ENCODE measurements at regions not wholly inside any gene's neighbourhood (a gene's known extent, or its start where the extent isn't known, plus 50 kb on each side); places are given as distances from the start of the nearest gene placed in this dataset.

GRCh38 chr5:174665347-174665746, 59.0 kb upstream of the MSX2 start:
- intact Hi-C loops (cut with micrococcal nuclease) = no loop called here

GRCh38 chr5:174667526-174667925, 56.9 kb upstream of the MSX2 start:
- no peak for TF ChIP-seq CTCF (IDR thresholded peaks at IDR 0.05)
- peaks cover 2 to 13% (median 5%) of the 10 kb centered on the region in 7 donors for H3K9me3 Mint-ChIP-seq
- no peak overlapping the region for H3K4me2 ChIP-seq (replicated peaks; ENCODE audit: extremely low read depth, low read length, poor library complexity, severe bottlenecking)
- no peak for DNase-seq
- peaks cover 0 to 2% of the 10 kb centered on the region in 2 donors for H3K27me3 ChIP-seq (ENCODE audit: control insufficient read depth in 2 of 2, insufficient read depth in 2 of 2, low read length in 2 of 2)
- H3K4me3 Mint-ChIP-seq = no peak overlapping the region
- H3K36me3 ChIP-seq (replicated peaks in 1 of 2; ENCODE audit: control insufficient read depth in 1 of 2, insufficient read depth in 2 of 2, low read length in 2 of 2) = no peaks in the 10 kb centered on the region
- no peak overlapping the region for H2AFZ ChIP-seq (ENCODE audit: insufficient read depth, low read depth, low read length, poor library complexity, severe bottlenecking)
- H3K27ac Mint-ChIP-seq = no peak overlapping the region
- H3K9me3 ChIP-seq (replicated peaks in 1 of 2; ENCODE audit: control insufficient read depth in 1 of 2, insufficient read depth in 1 of 2, low read length in 2 of 2) = no peaks in the 10 kb centered on the region
- H3K4me3 ChIP-seq (replicated peaks in 1 of 3; ENCODE audit: low read depth in 2 of 3, low read length in 3 of 3) = no peak overlapping the region
- H3K27me3 Mint-ChIP-seq (ENCODE audit: low read depth in 3 of 3) = peaks cover 4 to 6% (median 5%) of the 10 kb centered on the region in 3 donors
- H3K4me1 Mint-ChIP-seq = no peaks in the 10 kb centered on the region
- H3K36me3 Mint-ChIP-seq = no peaks in the 10 kb centered on the region
- H3K27ac ChIP-seq (ENCODE audit: low read depth in 1 of 2, low read length in 2 of 2) = no peak overlapping the region
- no peaks in the 10 kb centered on the region for H3K4me1 ChIP-seq (ENCODE audit: control insufficient read depth in 1 of 2, insufficient read depth in 2 of 2, low read length in 2 of 2)
- 94% methylated on average over 2 of the region's 2 CpGs for WGBS (ENCODE audit: insufficient coverage)
- no peak overlapping the region for H3K9ac ChIP-seq (ENCODE audit: insufficient read depth, low read length, poor library complexity, severe bottlenecking)
- H4K20me1 ChIP-seq (ENCODE audit: insufficient read depth, low read length) = no peaks in the 10 kb centered on the region
- intact Hi-C loops (cut with micrococcal nuclease) = no loop called here
- H3K79me2 ChIP-seq (ENCODE audit: insufficient read depth, low read length) = no peaks in the 10 kb centered on the region

More at GRCh38 chr5:174665347-174665746, 59.0 kb upstream of the MSX2 start:
- no peak overlapping the region for H3K4me3 ChIP-seq (replicated peaks in 1 of 3; ENCODE audit: low read depth in 2 of 3, low read length in 3 of 3)
- Mint-ChIP-seq H3K4me3 (no peak overlapping the region), H3K27me3 (ENCODE audit: low read depth in 3 of 3) (peaks cover 2 to 5% (median 4%) of the 10 kb centered on the region in 3 donors), H3K27ac (no peak overlapping the region), H3K36me3 (no peaks in the 10 kb centered on the region), H3K4me1 (no peaks in the 10 kb centered on the region), H3K9me3 (peaks cover 2 to 11% (median 5%) of the 10 kb centered on the region in 7 donors)
- no peak for DNase-seq
- H3K4me2 ChIP-seq (replicated peaks; ENCODE audit: extremely low read depth, low read length, poor library complexity, severe bottlenecking) = no peak overlapping the region
- TF ChIP-seq CTCF (IDR thresholded peaks at IDR 0.05) = no peak
- H3K27me3 ChIP-seq (ENCODE audit: control insufficient read depth in 2 of 2, insufficient read depth in 2 of 2, low read length in 2 of 2) = peaks cover 0 to 2% of the 10 kb centered on the region in 2 donors
- no peak overlapping the region for H3K9ac ChIP-seq (ENCODE audit: insufficient read depth, low read length, poor library complexity, severe bottlenecking)
- H3K9me3 ChIP-seq (replicated peaks in 1 of 2; ENCODE audit: control insufficient read depth in 1 of 2, insufficient read depth in 1 of 2, low read length in 2 of 2) = no peaks in the 10 kb centered on the region
- WGBS (ENCODE audit: insufficient coverage) = 83% methylated on average over 1 of the region's 2 CpGs
- H4K20me1 ChIP-seq (ENCODE audit: insufficient read depth, low read length) = no peaks in the 10 kb centered on the region
- H2AFZ ChIP-seq (ENCODE audit: insufficient read depth, low read depth, low read length, poor library complexity, severe bottlenecking) = no peak overlapping the region
- H3K27ac ChIP-seq (ENCODE audit: low read depth in 1 of 2, low read length in 2 of 2) = no peak overlapping the region
- no peaks in the 10 kb centered on the region for H3K36me3 ChIP-seq (replicated peaks in 1 of 2; ENCODE audit: control insufficient read depth in 1 of 2, insufficient read depth in 2 of 2, low read length in 2 of 2)
- no peaks in the 10 kb centered on the region for H3K4me1 ChIP-seq (ENCODE audit: control insufficient read depth in 1 of 2, insufficient read depth in 2 of 2, low read length in 2 of 2)
- H3K79me2 ChIP-seq (ENCODE audit: insufficient read depth, low read length) = no peaks in the 10 kb centered on the region

Measured in CD14-positive monocyte (primary cell).